Activated effector memory CD4-positive, alpha-beta T cell treated with anti-CD3 and anti-CD28 coated beads, Interleukin-2, amount 50 U/mL, for 16 hours (primary cell): ENCODE measurements at regions not wholly inside any gene's neighbourhood (a gene's known extent, or its start where the extent isn't known, plus 50 kb on each side); places are given as distances from the start of the nearest gene placed in this dataset.

Experiments
- DNase-seq: peaks from one replicate; pipeline ENCODE4 v3.0.0-alpha.2; 2020

DNA sequence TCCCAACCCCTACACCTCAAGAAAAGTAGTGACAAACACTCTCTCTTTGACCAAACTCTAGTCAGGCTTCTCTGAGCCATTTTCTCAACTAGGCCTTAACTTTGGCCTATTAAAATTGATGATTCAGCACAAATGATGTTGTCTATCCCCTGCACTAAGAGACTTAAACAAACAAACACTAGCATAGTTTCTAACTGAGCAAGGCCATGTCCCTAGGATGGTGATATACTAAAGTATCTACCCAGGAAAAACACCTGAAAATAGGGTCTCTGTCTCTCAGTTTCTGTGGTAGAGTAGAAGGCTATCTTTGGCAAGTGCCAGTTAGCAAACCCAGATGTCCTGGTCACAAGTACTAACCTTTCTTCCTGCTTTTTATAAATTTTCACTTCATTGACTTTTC is 219.7 kb upstream of the ANO3 start:
- no peak for DNase-seq

GRCh38 chr11:26121466-26121865 is 210.5 kb upstream of the ANO3 start:
- no peak for DNase-seq

- no peak for DNase-seq
Measured at GRCh38 chr11:26126741-26127140, 205.2 kb upstream of the ANO3 start.

DNA sequence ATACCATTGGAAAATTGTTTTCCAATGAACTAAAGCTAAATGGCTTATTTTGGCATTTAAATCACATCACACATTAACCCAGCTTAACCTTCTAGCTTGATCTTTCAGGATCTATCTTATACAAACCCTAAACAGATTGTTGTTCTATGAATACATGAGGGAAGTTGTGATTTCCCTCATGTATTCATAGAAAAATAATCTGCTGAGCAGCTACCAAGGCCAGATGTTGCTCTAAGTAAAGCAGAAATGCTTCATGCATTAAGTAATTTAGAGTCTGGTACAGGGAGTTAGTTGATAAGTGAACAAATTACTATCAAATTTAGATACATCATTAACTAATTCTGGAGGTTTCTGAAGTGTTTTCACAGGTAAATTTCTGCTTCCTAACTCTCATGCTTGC is 204.6 kb upstream of the ANO3 start:
- no peak for DNase-seq

GRCh38 chr11:26131406-26131805 is 200.5 kb upstream of the ANO3 start:
- DNase-seq = no peak

- no peak for DNase-seq
Measured at GRCh38 chr11:26134053-26134452, 197.9 kb upstream of the ANO3 start.

DNA sequence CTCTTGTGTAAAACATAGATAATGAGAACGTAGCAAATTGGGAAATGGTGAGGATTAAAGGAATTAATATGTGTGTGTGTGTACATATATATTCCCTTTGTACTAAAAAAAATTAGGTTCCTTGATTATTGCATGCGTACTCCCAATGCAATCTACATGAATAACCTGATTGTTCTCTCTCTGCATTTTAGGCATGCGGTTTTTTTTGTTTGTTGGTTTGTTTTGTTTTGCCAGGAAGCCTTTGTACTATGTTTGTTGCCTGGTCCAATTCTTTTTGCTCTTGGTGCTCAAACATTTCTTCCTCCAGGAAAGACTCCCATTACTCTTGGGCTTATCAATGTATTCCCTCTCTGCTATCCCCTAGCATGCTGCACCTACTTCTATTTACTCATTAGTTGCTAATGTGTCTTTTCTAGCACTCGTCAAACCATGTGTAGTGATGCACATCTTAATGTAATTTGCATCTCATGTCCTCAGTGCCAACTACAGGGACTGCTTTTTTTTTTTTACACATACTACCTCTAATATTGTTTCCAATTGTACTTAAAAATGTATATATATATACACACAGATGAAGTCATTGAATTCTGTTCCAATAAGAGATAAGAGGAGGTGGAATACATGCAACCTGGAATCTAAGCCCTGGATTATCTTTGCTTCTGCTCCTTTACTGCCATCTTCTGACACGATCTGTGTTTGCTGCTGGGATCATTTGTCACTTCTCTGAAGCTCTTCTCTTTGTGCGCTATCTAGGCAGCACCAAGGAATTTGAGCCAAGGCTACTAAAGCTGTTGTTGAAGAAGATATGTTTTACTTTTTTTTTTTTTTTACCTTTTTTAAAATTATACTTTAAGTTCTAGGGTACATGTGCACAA is 197.2 kb upstream of the ANO3 start:
- DNase-seq = no peak

DNA sequence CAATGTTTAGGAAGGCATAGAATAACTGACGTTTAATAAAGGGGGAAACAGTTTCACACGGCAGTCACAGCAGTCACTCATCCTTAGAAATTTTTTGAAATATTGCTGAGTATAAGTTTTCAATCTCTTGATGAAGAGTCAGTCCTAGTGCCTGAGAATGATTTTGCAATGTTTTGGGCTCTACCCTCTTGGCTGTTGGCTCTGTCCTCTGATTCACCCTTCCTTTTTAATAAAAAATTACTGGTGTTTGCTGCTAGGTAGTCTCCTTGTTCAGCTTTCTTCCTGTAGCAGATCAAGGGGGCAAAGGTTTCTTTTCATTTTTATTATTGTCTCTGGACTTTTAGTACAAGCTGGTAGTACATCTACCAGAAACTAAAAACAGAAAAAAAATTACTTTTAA is 194.3 kb upstream of the ANO3 start:
- no peak for DNase-seq

DNA sequence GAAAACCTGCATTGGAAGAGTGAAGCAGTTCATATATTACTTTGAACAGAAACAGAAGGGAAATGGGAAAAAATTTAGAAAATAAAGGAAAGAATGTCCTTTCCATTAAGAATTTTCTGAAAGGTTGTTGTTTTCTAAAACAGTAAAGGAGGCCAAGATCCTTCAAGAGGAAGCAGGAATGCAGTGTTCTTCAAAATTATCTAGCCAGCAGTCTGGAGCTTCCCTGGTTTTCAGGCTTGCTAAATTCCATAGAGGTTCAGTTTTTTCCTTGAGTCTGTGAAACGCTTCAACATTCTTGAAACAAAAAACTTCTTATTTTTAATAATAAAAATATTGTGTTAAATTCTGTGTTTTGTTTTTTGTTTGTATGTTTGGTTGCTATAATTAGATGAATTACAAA is 189.0 kb upstream of the ANO3 start:
- DNase-seq = no peak

DNA sequence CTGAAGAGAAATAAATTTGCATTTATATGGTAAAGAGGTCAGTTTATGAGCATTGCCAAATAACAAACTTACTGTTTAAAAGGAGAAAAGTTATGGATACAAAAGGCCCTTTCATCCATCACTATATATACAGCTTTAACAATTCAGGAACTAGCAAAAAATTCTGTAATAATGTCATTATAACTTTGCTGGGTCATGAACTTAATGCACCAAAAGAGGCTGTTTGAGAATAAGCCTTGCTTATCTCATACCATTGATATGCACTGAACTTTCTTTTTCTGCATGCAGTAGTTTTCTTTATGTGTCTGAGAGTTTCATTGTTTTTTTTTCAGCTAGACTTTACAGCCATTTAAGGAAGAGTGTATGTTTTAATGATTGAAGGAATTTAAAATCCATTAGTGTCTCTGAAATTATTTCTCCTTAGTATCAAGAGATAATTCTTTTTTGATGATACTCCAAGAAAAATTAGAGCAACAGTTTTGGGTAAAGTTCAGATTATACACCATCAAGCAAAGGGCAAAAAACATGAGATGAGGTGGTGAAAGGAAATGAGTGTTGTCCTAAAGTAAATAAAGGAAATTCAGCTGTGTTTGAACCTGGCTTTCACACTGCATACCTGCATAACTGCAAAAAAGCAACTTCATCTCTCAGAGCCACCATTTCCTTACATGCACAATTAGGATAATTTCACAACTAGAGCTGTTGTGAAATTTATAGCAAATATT is 188.2 kb upstream of the ANO3 start:
- no peak for DNase-seq

- DNase-seq = no peak
Measured at GRCh38 chr11:26144291-26144690, 187.6 kb upstream of the ANO3 start.

DNA sequence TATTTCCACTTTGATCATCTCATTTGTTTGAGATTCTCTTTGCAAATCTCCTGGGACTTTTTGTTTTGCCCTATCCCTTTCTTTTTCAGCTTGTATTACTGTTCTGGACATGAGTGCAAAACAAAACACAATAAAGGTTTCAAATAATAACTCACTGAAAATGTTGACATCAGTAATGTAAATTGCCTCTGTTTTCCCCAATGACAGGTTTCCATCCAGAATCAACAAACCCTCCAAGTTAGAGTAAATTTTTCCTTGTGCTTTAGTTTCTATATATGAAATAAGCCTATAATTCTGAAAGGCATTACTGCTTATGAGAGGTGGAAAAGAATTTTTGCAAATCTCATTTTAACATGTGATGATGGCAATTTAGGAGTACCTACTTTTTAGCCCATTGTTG is 187.0 kb upstream of the ANO3 start:
- no peak for DNase-seq

- DNase-seq = no peak
Measured at GRCh38 chr11:26149585-26149984, 182.3 kb upstream of the ANO3 start.

DNA sequence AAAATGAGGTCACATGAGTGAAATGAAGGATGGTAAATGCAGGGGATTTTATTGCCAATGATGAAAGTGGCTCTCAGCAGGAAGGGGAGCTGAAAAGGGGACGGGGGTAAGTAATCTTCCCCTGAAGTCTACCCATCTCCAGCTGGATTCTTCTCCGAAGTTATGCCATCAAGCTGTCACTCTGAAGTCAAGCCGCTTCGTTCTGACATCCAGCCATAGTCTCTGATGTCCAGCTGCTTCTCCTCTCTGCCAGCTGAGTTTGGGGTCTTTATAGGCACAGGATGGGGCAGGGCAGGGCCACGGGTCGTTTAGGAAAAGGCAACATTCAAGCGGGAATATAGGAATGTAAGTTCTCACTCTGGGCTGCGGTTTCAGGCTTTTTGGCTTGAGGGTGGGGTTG is 181.9 kb upstream of the ANO3 start:
- DNase-seq = no peak

- DNase-seq = no peak
Measured at GRCh38 chr11:26158251-26158650, 173.7 kb upstream of the ANO3 start.

- DNase-seq = no peak
Measured at GRCh38 chr11:26162291-26162690, 169.6 kb upstream of the ANO3 start.

GRCh38 chr11:26186389-26186788 is 145.5 kb upstream of the ANO3 start:
- no peak for DNase-seq

DNA sequence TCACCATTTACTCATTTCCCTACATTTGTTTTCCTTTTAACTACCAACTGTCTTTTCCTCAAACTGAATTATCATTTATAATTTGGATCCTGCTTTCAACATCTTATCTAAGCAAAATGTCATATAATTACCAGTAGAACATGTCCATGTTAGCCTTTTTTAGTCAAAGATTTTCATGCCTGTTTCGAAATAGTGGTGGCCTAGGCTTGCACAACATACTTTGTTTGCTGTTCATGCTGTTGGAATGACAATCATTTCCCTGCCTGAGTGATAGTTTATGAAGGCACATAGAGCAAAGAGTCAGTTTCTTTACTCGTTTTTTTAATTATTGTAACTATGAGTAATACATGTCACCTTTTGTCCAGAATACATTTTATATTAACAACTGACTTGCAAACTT is 144.3 kb upstream of the ANO3 start:
- DNase-seq = no peak

- no peak for DNase-seq
Measured at GRCh38 chr11:26188554-26188953, 143.4 kb upstream of the ANO3 start.

- no peak for DNase-seq
Measured at GRCh38 chr11:26191193-26191592, 140.7 kb upstream of the ANO3 start.

GRCh38 chr11:26193694-26194365 is 138.1 kb upstream of the ANO3 start:
- no peak for DNase-seq

GRCh38 chr11:26194881-26195280 is 137.0 kb upstream of the ANO3 start:
- no peak for DNase-seq

- DNase-seq = no peak
Measured at GRCh38 chr11:26198532-26199096, 133.3 kb upstream of the ANO3 start.
